ENCODE measurements at regions not wholly inside any gene's neighbourhood (a gene's known extent, or its start where the extent isn't known, plus 50 kb on each side); places are given as distances from the start of the nearest gene placed in this dataset.

DNA sequence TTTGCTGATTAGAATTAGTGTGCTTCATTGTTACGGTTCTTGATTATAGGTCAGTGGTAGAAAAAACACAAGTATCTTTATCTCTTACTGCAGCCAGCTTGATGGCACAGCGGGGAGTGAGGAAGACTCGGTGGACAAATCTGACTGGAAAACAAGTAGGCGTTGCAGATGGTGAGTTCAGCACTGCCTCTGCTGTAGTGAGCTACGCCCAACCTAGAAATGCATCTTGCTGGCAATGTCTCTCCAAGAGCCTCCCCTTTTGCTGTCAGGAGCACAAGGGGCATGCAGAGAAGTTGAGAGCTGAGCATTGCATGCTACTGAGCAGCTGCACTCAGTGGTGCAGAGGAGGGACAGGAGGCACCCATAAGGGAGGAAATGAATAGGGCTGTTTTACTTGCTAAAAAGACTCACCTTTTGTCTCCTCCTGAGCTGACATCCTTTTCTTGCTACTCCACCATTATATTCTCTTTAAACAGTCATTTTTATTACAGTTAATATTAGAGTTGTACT is 977.3 kb upstream of the ACVR2A start:
- in situ Hi-C loops (cut with MboI; ENCODE audit: low sequenced_read_pairs), result no loop called here

DNA sequence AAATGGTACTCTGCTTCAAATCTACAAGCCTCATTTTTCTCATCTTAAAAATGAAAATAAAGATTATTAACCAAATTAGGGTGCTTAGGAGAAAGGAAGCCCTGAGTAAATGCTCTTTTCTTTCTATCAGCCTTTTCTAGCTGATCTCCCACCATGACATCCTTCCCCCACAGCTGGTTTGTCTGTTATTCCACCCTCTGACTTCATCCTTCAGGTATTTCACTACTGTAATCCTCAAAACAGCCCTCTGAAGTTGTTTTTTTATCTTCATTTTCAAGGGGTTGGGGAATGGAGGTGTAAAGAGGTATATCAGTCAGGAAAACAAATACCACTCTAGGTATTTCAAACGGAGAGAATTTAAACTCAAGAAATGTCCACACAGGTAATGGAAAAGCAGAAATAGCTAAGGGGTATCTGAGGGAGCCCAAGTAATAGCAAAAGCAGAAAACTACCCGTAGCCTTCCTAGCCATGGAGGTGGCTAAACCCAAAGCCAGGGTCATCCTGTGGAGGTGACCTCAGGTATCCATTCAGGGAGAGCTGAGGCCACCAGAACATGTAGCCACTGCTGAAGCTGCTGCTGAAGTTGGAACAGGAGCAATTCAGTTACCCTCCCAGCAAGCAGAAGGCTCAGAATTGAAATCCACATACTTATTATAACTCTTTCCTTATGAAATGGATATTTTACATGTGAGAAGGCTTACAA is 990.9 kb upstream of the ACVR2A start:
- in situ Hi-C loops (cut with MboI; ENCODE audit: low sequenced_read_pairs), result no loop called here

- in situ Hi-C loops (cut with MboI; ENCODE audit: low sequenced_read_pairs), result no loop called here
Measured at GRCh38 chr2:146852661-146853060, 992.2 kb upstream of the ACVR2A start.

DNA sequence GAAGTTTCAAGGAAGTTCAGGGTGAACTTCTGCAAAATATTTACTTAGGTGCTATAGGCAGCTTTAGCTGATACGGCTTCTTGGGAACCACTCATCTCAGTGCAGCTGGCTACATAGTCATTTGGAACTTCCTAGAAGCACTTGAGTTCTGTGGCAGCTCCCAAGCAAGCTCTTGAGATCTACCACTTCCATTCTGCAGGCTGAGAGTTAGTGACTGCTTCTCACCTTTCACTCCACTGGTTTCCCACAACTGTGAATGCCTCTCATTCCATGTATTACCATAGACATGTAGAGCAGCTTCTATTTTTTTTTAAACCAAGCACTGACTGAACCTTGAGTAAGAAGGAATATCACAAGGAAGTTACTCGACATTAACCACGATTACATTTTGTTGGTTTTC is 994.1 kb upstream of the ACVR2A start:
- in situ Hi-C loops (cut with MboI; ENCODE audit: low sequenced_read_pairs), result no loop called here

DNA sequence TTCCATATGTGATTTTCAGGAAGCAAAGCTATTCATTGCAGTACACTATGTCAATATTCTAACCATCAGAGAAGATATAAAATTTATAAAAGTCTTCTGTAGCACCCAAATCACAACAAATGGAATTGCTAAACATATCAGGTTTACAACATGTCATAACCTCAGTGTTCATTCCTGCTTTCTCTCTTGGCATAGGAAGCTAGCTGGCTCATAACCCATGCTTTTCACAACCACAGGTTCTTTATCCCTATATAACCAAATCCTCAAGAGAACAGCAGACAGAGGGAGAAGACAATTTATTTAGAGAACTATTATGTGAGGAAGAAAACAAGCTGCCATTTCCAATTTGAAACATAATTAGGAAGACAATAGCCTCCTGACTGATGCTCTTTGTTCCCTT is 997.0 kb upstream of the ACVR2A start:
- in situ Hi-C loops (cut with MboI; ENCODE audit: low sequenced_read_pairs), result no loop called here

GRCh38 chr2:146844226-146844990 is 1000.4 kb upstream of the ACVR2A start:
- in situ Hi-C loops (cut with MboI; ENCODE audit: low sequenced_read_pairs), result no loop called here

DNA sequence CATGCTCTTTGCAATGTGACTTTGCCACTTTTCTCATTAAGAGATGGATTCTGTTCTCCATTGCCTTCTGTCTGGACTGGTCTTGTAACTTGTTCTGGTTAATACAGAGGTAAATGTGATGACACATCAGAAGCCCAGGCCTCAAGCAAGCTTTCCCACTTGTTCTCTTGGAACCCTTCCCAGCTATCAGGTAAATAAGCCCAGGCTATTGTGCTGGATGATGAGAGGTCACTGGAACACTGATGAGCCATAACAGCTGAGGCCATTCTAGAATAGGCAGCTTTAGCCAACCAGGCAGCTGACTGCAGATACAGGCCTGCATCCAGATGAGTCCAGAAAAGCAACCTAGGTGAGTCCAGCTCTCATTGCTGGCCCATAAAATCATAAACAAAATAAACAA is 1007.0 kb upstream of the ACVR2A start:
- in situ Hi-C loops (cut with MboI; ENCODE audit: low sequenced_read_pairs), result no loop called here

GRCh38 chr2:146826388-146826787 is 1018.4 kb upstream of the ACVR2A start:
- in situ Hi-C loops (cut with MboI; ENCODE audit: low sequenced_read_pairs), result no loop called here

DNA sequence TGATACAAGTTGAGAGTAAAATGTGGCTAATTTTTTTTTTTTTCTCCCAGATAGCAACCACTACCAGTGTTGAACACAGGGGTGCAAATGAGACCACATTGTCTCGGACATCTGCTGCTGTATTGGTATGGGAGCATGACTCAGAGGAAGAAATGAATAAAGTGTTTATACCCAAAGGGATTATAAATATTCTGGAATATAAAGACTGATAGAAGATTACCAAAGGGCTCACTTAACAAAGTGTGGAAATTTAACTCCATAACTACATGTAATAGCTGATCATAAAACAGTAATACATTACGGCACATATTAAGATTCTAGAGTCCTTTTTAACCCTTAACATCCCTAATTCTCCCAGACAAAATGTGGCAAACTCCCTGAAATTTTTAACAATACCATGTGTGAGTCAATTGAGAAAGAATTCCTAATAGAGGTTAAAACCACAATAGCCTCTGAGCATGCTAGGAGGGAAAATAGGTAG is 1023.0 kb upstream of the ACVR2A start:
- in situ Hi-C loops (cut with MboI; ENCODE audit: low sequenced_read_pairs), result no loop called here

- in situ Hi-C loops (cut with MboI; ENCODE audit: low sequenced_read_pairs), result no loop called here
Measured at GRCh38 chr2:146820672-146821071, 1024.2 kb upstream of the ACVR2A start.

- in situ Hi-C loops (cut with MboI; ENCODE audit: low sequenced_read_pairs), result no loop called here
Measured at GRCh38 chr2:146818122-146818521, 1026.7 kb upstream of the ACVR2A start.

DNA sequence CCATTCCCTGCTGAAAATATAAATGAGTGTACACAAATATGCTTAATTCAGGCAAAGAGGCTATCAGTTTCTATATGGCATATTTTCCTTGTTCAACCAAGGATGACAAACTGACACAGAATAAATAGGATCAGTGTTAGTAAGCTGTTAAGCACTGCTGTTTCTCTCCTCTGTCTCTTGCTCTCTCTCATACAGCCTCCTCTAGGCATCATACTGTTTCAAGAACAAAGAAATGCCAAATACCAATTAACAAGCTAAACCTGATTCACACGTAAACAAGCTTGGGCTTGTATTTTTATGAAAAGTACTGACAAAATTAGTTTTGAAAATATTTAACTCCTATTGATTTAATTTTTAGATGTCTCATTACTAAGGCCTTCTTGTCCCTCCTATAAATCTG is 1027.2 kb upstream of the ACVR2A start:
- in situ Hi-C loops (cut with MboI; ENCODE audit: low sequenced_read_pairs), result no loop called here

GRCh38 chr2:146814971-146815370 is 1029.9 kb upstream of the ACVR2A start:
- in situ Hi-C loops (cut with MboI; ENCODE audit: low sequenced_read_pairs), result no loop called here

DNA sequence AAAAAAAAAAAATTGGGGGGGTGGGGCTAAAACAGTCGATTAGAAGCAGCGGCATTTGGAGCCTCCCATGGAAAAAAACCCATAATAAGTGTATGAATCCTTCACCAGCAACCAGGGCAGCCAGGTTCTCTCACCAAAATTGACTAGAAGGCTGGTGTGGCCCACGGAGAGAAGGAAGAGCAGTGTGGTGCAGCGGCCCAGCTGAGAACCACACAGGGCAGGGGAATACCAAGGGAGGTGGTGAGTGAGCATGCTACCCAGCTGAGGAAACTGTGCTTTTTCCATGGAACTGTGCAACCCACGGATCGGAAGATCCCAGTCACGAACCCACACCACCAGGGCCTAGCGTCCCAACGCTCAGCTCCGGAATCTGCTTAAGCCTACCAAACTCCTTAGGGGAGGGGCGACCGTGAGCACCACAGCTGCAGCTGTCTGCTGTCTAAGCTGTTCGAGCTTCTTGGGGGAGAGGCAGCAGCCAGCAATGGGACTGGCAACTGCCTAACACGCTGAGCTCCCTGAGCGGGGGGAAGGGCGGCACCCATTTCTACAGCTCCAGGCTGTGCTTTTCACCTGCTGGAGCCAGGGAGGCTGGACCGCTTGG is 1037.2 kb upstream of the ACVR2A start:
- in situ Hi-C loops (cut with MboI; ENCODE audit: low sequenced_read_pairs), result no loop called here

DNA sequence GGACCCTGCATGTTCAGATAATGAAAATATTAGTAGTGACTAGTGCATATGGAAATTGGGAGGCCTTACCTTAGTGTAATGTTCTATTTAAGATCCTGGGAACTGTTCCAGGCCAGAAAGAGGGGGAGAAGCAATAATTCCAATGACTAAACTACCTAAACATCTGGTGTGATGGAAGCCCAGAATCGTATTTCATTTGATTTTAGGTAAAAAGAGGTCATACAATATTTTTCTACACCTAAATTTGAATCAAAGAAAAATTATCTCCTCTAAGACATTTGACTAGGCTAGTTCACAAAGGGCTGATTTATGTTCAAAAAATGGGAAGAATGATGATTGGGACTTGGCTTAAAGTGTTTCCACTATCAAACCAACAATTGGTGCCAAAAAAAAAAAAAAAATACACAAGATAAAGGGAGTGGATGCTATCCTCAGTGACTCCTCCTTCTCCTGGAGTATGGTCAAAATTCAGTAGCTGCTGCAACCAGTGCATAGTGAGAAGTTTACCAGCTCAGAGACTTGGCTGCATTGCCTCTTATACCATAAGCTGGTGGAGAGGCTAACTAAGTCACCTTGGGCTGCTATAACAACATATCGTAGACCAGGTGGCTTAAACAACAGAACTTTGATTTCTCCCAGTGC is 1038.3 kb upstream of the ACVR2A start:
- in situ Hi-C loops (cut with MboI; ENCODE audit: low sequenced_read_pairs), result no loop called here

GRCh38 chr2:146804288-146804687 is 1040.5 kb upstream of the ACVR2A start:
- in situ Hi-C loops (cut with MboI; ENCODE audit: low sequenced_read_pairs), result no loop called here

DNA sequence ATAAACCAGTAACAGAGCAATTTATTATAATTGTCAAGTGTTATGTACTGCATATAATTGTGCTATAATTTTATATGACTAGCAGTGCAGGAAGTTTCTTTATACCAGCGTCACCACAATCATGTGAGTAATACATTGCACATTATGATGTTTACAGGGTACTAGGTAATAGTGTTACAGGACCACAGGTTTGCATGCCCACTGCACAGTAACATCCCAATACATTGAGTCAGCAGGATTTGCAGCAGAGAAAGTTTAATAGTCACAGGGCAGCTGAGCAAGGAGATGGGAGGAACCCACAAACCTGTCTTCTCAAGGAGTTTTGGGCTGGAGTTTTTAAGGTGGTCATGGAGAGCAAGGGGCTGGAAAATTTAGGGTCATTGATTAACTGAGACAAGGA is 1042.9 kb upstream of the ACVR2A start:
- in situ Hi-C loops (cut with MboI; ENCODE audit: low sequenced_read_pairs), result no loop called here

- in situ Hi-C loops (cut with MboI; ENCODE audit: low sequenced_read_pairs), result no loop called here
Measured at GRCh38 chr2:146786396-146786795, 1058.4 kb upstream of the ACVR2A start.

- in situ Hi-C loops (cut with MboI; ENCODE audit: low sequenced_read_pairs), result no loop called here
Measured at GRCh38 chr2:146785101-146785500, 1059.7 kb upstream of the ACVR2A start.

DNA sequence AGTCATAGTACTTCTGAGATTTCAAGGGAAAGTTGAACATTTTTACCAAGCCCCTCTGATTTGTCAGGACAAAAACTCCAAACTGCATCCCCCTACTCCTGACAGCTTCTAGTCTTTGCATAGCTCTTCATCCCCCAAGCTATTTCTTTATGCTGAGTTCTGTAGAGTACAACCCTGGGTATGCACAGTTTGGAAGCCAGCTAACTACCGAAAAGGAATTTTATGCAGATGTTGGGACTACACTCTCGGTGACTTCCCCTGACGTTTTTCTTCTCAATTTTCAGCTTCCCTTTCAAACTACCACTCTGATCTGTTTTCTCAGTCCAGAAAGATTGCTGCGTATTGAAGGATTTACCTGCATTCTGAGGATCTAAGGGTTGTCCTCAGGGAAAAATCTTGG is 1060.2 kb upstream of the ACVR2A start:
- in situ Hi-C loops (cut with MboI; ENCODE audit: low sequenced_read_pairs), result no loop called here

GRCh38 chr2:146777181-146777580 is 1067.6 kb upstream of the ACVR2A start:
- in situ Hi-C loops (cut with MboI; ENCODE audit: low sequenced_read_pairs), result no loop called here
